Activated CD4-positive, alpha-beta T cell treated with anti-CD3 and anti-CD28 coated beads for 4 hours (primary cell): ENCODE measurements at regions not wholly inside any gene's neighbourhood (a gene's known extent, or its start where the extent isn't known, plus 50 kb on each side); places are given as distances from the start of the nearest gene placed in this dataset.
"Not testable (repeated sequence)": the region's sequence is repeated elsewhere in the genome, so short reads cannot be mapped to it uniquely, and the experiment has no call there.

ENCODE experiments used
- DNase-seq, 2 donors: peaks; one replicate each; pipeline ENCODE4 v3.0.0-alpha.2; 2020

DNA sequence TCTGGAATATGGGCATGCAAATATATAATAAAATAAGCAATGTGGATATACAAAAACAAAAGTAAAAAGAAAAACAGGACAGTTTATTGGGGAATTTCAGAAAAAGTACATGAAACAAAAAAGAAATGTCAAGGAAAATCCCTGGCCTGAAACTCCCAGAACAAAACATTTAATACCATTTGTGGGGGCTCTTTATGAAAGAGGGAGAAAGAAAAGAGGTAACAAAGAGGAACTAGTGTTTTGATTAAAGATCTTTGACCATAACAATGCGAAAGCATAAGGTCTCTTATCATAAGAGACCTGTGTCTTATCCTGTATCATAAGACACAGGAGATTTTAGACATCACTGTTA is 88.6 kb upstream of the ARID1B start:
- DNase-seq, result no peak

DNA sequence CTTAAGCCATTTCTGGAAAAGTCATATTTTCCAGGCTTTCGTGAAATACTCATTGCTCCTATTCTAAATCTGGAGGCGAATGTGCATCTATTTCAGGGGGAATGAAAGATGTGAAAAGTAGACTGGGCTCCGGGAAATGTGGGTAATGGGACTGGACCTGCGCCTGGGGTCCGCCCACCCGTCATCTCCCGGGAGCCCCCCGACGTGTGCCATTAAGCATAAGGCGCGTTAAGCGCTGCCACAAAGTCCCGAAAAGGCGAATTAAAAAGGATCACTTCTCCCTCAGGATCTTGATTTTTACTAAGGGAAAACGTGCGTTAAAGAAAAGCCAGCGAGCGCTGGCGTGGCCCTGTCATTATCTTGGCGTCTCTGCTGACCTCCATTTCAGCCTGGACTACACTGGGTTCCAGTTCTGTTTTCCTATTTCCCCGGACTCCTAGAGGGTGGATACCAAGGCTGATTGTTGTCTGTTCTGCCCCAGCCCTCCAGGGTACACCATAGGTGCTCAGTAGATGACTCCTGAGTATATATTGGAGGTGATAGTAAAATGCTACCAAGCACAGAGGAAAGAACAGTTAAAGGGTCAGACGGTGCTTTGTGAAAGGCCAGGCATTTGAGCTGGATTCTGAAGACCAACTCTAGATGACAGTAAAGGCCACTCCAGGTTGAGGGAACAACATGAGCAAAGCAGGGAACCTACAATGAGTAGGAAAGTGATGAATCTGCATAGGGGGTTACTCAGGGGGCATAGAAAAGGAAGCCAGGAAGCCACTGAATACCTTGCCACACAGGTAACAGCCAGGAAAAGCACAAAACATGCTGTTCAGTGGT is 89.2 kb upstream of the ARID1B start:
- DNase-seq, result no peak

- DNase-seq, result peak; percentile 70 to 75
These were observed 90.0 kb upstream of the ARID1B start for GRCh38 chr6:156686995-156687788.

GRCh38 chr6:156686301-156686994 is 90.7 kb upstream of the ARID1B start:
- DNase-seq, result peak; percentile 42

GRCh38 chr6:156685823-156686222 is 91.4 kb upstream of the ARID1B start:
- DNase-seq, result no peak

GRCh38 chr6:156683821-156684220 is 93.4 kb upstream of the ARID1B start:
- DNase-seq, result no peak

- no peak for DNase-seq
These were observed 100.5 kb upstream of the ARID1B start for GRCh38 chr6:156676721-156677120.

DNA sequence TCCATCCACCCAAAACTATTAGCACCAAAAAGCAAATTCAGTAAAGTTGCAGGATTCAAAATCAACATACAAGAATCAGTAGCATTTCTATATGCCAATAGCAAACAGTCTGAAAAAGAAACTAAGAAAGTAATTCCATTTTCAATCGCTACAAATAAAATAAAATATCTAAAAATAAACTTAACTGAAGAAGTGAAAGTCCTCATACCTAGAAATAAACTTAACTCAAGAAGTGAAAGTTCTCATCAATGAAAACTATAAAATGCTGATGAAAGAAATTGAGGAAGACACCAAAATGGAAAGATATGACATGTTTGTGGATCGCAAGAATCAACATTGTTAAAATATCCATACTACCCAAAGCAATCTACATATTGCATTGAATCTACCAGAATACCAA is 103.0 kb upstream of the ARID1B start:
- no peak for DNase-seq

- not testable (repeated sequence) for DNase-seq
These were observed 107.1 kb upstream of the ARID1B start for GRCh38 chr6:156670097-156670496.

- DNase-seq, result no peak
These were observed 115.1 kb upstream of the ARID1B start for GRCh38 chr6:156662025-156662445.

DNA sequence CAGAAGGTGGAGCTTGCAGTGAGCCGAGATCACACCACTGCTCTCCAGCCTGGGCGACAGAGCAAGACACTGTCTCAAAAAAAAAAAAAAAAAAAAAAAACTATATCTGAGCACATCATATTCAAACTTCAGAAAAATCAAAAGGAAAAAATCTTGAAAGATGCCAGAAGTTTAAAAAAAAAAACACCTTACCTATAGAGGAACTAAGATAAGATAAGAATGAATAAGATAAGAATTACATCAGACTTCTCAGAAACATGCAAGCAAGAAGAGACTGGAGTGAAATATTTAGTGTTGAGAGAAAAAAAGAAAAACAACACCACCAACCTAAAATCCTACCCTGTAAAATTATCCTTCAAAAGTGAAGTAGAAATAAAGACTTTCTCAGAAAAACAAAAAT is 116.8 kb upstream of the ARID1B start:
- no peak for DNase-seq

- DNase-seq, result no peak
These were observed 117.4 kb upstream of the ARID1B start for GRCh38 chr6:156659822-156660198.

DNA sequence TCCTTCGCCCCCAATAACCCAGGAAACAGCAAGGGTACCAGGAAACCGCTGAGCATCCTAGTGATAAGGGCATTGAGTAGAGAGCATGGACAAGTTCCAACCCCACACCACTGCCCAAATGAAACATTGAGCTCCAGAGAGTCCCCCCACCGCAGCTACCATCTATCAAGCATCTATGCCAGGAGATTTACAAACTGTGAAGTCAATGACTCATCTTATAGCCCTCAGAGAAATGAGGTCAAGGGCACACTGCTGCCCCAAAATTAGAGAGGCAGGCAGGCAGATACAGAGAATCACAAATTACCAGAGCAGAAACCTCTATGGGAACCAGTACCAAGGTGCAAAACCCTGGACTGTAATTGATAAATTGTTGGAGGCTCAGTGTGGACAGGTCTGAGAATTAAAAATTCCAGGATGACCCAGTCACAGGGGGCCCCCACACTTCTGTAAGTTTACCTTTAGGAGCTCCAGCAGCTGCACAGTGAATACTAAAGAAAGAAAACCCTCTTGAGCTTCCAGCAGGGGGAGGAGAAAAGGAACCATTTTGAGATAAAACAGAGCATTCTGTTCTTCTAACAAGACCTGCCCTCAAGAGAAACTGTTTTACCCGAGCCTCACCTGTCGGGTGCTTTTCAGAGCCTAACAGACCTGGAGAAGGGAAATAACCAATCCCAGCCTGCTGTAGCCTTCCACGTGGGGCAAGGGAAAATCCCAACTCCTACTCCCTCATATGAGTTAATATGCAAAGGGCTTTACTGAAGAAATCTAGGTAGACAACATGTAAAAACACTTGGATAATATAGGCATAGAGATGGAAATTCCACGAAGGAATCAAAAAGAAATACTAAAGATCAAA is 118.0 kb upstream of the ARID1B start:
- no peak for DNase-seq

DNA sequence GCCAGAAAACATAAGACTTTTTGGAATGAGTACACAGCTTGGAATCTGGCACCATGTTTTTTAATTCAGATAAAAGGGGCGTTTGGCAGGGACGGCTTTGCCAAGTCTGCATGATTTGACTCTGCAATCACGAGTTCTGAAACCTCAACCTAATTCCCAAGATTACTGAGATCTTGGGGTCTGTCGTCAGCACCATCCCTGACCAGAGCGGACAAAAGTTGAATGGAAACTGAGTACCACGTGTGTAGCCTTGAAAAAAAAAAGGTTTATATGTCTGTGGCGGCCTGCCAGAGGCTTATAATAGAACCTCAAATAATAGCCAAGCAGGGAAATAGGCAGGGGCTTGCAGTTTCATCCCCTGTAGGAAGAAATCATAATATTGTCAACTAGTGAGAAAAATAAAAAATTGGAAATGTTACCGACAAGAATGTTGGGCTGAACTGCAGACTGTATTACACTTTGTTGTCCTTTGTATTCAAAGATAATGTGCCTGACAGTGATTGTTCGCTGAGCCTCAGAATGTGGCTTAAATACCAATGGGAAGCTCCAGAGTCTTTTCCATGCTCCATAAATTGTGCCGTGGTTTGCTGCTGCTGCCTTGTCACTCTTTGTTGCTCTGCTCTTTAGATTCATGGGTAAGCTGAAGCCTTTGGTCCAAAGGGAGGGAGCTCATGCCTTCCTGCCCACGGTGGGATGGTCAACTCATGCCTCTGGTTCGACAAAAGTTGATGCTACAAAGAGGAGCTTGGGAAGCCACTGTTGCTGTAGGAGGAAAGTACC is 118.8 kb upstream of the ARID1B start:
- DNase-seq, result no peak

- no peak for DNase-seq
These were observed 119.9 kb upstream of the ARID1B start for GRCh38 chr6:156657296-156657695.

DNA sequence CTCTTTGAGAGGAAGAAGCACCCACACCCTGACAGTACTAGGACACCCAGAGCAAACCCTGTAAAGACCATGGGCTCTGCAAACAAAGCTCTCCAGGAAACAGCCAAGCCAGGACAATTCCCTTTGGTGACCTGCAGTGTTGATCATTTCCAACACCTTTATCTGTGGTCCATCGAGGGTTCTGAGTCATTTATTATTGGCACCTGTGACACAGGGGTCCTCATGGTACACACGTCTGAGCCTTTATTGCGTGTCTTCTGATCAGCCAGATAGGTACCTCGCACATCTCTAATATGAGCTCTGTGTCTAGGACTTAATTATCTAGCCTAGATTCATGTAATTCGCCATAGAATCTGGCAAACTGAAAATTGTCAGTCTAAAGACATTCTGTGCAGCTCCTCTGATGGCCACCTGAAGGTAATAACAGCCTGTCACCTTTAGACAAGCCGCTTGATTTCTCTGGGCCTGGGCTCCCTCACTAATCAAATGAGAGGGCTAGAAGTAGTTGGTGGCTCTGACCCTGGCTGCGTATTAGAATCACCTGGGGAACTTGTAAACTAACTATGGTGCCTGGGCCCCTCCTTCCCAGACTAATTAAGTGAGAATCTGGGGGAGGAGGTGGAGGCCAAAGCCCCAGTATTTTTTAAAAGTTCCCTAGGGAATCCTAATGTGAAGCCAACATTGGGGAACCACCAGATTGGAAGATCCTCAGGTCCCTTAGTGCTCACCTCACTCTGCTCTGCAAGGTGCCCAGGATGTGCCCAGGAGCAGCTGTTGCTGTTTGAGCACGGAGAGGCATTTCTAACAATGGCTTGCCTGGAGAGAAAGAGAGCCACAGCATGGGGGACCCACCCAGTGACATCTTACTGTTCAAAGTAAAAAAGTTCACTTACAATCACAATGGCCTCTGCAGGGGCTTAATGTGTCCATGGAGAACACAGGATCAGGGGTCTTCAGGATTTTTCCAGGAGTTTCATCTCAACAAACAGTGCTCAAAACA is 122.0 kb upstream of the ARID1B start:
- no peak for DNase-seq

GRCh38 chr6:156652231-156652750 is 124.9 kb upstream of the ARID1B start:
- no peak for DNase-seq

DNA sequence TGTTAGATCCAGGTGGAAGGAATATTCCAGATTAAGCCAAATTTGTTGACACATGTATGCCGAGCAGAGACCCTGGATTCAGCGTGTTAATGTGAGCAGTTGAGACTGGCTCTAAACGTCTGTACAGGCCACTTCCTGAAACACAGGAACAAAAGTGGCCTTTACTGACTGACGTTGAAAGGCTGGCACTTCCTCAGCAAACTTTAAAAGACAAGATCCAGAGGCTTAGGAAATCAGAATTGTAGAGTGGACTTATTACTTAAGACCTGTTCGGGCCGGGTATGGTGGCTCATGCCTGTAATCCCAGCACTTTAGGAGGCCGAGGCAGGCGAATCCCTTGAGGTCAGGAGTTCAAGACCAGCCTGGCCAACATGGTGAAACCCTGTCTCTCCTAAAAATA is 125.7 kb upstream of the ARID1B start:
- DNase-seq, result no peak

DNA sequence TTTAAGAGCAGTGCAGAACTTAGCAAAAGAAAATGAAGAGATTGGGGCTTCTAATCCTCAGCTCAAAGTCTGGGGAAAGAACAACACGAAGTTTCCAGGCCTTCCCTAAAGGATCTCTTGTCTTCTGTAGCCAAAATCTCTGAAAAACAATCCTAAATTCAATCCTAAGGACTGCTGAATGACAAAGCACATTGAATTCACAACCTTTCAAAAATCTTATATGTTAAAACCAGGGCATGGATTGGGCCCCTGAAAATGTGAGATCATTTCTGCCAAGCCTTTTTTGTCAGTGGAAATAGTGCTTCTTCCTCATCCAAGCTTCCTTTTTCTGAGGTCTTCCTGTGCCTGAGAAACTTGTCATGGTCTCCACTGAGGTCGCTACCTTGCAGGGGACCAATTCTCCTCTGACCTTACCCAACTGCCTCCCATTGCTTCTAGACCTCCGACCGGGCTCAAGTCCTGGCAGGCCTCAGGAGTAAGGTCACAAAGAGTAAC is 126.2 kb upstream of the ARID1B start:
- DNase-seq, result no peak

DNA sequence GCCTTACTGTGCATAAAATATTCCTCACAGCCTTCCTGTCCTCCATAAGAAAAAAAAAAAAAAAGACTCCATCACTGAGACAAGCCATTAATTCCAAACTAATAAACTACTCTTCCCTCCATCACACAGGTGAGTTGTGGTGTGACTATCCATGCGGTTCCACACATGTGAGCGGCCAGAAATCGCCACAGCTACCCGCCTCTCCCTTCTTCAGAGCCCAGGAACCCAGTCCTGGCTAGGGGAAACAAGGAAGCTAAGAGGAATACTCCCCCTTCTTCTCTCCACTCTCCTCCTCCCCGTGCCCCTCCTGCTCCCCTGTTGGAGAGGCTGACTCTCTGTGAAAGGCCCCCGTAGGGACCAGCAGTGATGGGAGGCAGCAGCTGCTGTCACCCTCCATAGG is 128.6 kb upstream of the ARID1B start:
- no peak for DNase-seq
